GM13977 (cell line): ENCODE measurements at regions not wholly inside any gene's neighbourhood (a gene's known extent, or its start where the extent isn't known, plus 50 kb on each side); places are given as distances from the start of the nearest gene placed in this dataset.

Experiments
- DNase-seq: peaks from one replicate; pipeline ENCODE4 v3.0.0; 2012; ENCODE audit warnings: low spot score
- CTCF ChIP-seq: IDR thresholded peaks from 2 replicates; pipeline ENCODE4 v1.5.1; 2012; ENCODE audit warnings: mild to moderate bottlenecking, control low read depth; ENCODE audit not compliant: insufficient read depth; ENCODE audit errors: extremely low read depth, missing control alignments
- in situ Hi-C: fragments of 300-500 bp; cut with MboI; formaldehyde crosslinking; loops from one replicate; pipeline ENCODE4 v1.12.0; 2022; ENCODE audit warnings: low sequenced_read_pairs, low pct_unique_long_range_greater_than_20kb, mixed read lengths, inconsistent platforms; ENCODE audit not compliant: unreplicated experiment

DNA sequence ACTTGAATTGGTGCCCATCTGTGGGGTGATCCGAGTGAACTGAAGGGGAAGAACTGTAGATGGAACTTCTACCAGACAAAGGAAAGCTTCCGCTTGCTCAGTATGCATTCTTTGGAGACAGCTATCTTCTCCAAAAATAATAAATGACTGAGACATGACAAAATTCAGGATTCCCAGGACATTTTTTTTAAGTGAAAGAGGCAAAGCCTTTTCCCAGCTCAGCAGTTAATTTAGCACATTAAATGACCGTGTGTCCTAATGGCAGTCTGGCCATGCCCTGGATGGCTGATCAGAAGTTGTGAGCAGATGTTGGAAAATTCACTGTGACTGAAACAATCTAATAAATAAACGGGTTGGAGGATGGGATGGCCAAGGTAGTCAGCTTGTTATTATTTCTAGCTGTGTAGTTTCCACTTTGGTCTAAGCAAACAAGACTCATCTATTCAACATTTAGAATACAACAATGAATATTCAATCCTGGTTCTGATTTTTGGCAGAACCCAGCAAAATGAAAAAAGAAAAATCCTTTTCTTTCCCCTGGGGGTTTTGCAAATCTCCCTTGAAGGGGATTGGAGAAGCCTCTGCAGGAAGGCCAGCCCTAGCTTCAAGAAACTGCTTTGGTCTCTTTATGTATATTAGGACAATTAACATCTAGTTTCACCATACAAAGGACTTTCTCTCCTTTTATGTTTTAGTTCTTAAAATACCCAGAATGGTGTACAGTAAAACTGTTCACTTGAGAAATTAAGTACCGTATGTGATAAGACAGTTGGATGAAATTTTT lies 540.9 kb upstream of the MDFIC2 start:
- in situ Hi-C loops = no loop called here
- no peak for DNase-seq
- no peak for TF ChIP-seq CTCF

DNA sequence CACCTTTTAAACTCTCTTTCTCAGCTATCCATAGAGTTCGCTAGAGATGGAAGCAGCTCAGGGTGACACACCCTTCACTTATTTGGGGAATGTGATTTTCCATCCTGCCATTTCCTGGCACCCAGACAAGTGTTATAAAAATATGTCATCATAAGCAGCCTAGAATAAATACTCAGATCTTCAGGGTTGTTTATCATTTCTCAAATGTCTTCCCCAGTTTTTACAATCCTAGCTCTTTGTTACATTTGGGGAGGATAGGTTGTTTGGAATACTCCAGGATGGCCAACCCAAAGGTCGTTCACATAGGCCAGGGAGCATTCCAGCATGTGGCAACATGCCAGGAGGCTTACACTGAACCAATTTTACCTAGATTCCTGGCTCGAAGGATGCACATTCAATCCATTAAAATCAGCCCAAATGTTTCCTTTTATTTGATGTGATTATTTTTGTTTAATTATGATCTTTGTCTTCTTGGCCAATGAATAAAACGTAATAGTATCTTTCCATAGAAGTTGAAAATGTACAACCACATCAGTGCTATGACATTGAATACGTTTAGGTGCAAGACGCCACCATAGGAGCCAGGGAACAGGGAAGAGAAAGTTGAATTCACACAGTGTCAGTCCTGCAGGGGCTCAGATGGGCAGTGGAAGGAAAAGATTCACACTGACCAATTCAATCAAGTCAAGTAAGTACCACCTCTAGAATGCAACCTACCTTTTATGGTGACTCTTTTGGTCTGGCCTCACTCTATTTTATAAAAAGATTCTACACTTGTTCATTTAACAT lies 537.7 kb upstream of the MDFIC2 start:
- TF ChIP-seq CTCF = no peak
- DNase-seq = no peak
- in situ Hi-C loops = no loop called here

- no peak for TF ChIP-seq CTCF
- in situ Hi-C loops = no loop called here
- DNase-seq = no peak
Measured at GRCh38 chr3:70840106-70840870, 527.9 kb upstream of the MDFIC2 start.

DNA sequence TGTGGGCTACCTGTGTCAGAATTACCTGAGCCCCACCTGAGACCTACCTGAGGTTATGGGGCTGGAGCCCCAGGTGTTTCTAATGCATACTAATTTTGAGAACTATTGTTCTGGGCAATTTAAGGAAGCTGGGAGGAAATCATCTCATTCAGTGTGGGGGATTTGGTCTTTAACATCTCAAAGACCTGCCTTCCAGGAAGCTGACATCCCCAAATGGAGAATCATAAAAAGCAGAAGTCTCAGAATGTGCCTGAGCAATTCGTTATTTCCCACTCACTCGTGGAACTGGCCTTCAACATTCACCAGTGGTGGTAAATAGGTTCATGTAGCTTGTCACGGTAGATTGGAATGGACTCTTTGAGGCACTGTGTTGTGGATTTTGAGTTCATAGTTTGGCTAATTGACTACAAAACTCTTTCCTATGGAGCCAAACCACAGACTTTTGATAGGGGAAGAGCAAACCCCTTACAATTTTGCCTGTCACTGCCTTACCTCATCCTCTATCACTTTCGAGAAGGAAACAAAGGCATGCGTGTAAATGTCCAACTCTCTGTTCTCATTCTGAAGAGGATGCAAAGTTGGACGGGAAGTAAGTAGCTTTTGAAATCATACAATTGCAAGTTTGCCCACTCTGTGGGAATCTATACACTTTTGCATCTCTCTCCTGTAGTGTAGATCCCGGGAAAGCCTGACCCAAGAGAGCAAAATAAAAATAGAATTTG lies 521.0 kb upstream of the MDFIC2 start:
- in situ Hi-C loops = no loop called here
- no peak for TF ChIP-seq CTCF
- DNase-seq = no peak

DNA sequence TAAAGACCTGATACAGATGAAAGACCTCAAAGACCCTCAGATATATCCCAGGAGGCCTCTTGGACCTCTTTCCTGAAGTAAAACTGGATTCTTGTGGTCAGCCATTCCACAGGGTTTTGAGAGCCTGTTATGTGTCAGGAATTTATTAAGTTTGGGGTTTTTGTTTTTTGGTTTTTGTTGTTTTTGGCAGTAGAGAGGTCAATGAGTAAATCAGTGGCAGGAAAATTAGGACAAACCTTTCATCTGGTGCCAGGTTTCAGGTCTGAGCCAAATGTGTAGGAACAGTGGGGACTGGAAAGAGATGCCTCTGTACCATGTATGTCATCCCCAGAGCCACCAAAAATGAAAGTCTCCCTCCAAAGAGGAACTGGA lies 520.4 kb upstream of the MDFIC2 start:
- in situ Hi-C loops = no loop called here
- no peak for DNase-seq

More for the DNA sequence above, 520.4 kb upstream of the MDFIC2 start:
- no peak for TF ChIP-seq CTCF
